ENCODE measurements at regions not wholly inside any gene's neighbourhood (a gene's known extent, or its start where the extent isn't known, plus 50 kb on each side); places are given as distances from the start of the nearest gene placed in this dataset.

DNA sequence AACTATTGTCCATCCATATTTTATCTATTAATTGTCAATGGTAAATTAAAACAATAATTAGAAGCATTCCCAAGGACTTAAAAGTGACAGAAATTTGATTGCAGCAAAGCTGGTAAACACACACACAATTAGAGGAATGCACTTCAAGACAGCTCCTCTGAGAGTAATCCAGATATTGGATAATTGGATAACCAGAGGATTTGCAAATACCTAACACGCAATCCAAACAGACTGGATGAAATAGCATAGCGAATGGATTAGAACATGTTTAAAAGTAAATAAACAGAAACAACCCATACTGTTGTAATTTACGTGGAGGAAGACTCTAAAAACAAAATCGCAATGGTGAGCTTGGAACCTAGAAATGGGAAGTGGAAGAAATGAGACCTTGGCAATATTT is 239.8 kb downstream of the METTL4 start:
- no peaks in the 10 kb centered on the region for H3K9me3 ChIP-seq (replicated peaks in 1 of 2; ENCODE audit: control insufficient read depth in 2 of 2, insufficient read depth in 1 of 2, low read depth in 1 of 2, low read length in 2 of 2)
- DNase-seq (ENCODE audit: low spot score): no peak
- no peak overlapping the region for H4K8ac ChIP-seq (ENCODE audit: low read depth, low read length)
- no peak overlapping the region for H2BK12ac ChIP-seq (ENCODE audit: low read length)
- no peaks in the 10 kb centered on the region for H3K27me3 ChIP-seq (ENCODE audit: control insufficient read depth in 3 of 3, insufficient read depth in 3 of 3, low read depth in 1 of 3, low read length in 3 of 3)
- no peaks in the 10 kb centered on the region for H3K79me1 ChIP-seq (ENCODE audit: low read depth, low read length)
- no peak overlapping the region for H3K27ac ChIP-seq (replicated peaks; ENCODE audit: low read length)
- H3K4ac ChIP-seq (ENCODE audit: low read length): no peak overlapping the region
- H3K4me1 ChIP-seq (ENCODE audit: control insufficient read depth in 2 of 2, insufficient read depth in 1 of 2, low read depth in 1 of 2, low read length in 2 of 2): peaks cover 0 to 7% of the 10 kb centered on the region in 2 donors
- no CpG with 5 or more reads among the region's 4 CpGs for WGBS, 2 donors (ENCODE audit: extremely low coverage in 2 of 2, insufficient read length in 2 of 2, insufficient replicate concordance in 1 of 2)
- no peak overlapping the region for H3K14ac ChIP-seq (ENCODE audit: low read length)
- no peak overlapping the region for H2AK5ac ChIP-seq (ENCODE audit: low read depth, low read length)
- H3K4me3 ChIP-seq (ENCODE audit: low read length in 2 of 2): no peak overlapping the region
- no peak overlapping the region for H3K9ac ChIP-seq (ENCODE audit: low read depth, low read length, poor library complexity)
- H3K4me2 ChIP-seq (ENCODE audit: insufficient read depth, low read length, poor library complexity, severe bottlenecking): no peak overlapping the region
- H2BK5ac ChIP-seq (ENCODE audit: low read length): no peak overlapping the region
- no peak overlapping the region for H4K91ac ChIP-seq (ENCODE audit: low read depth, low read length, poor library complexity)
- H2BK120ac ChIP-seq (ENCODE audit: low read depth, low read length): no peak overlapping the region
- no peaks in the 10 kb centered on the region for H3K36me3 ChIP-seq (replicated peaks in 1 of 2; ENCODE audit: control insufficient read depth in 2 of 2, insufficient read depth in 2 of 2, low read length in 2 of 2)
- H2AFZ ChIP-seq (ENCODE audit: low read length): no peak overlapping the region
- H2BK15ac ChIP-seq (ENCODE audit: low read length): no peak overlapping the region
- no peak overlapping the region for H3K18ac ChIP-seq (ENCODE audit: low read length)
- H3K23ac ChIP-seq (ENCODE audit: low read depth, low read length, poor library complexity): no peak overlapping the region

DNA sequence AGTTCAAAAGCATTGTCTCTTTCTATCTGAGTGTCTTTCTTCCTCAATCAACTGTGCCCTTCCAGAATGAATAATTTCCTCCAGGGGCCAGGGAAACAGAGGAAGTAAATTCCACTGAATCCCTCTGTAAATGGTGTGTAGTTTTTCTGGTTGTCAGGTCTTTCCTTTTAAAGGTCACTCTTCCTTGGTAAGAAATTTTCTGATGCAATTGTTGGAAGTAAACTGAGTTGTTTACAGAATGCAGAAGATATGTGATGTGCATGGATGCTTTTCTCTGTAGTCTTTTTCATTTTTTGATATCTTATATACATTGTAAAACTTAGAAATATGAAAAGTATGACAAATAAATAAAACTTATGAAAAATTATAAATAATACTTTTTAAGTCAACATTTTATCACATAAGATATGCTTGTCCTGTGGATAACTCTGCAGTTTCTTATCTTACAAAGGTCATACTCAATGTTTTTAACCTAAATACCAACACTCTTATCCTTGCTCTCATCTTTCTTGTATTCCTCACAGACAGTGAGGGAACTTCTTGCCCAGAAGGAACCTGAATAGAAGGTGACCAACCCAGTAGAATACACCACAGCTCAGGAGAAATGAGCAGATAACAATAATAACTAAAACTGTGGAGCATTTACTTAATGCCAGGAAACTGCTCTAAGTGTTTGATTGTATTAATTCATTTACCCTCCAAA is 234.5 kb downstream of the METTL4 start:
- DNase-seq (ENCODE audit: low spot score): no peak
- no peak overlapping the region for H3K4me3 ChIP-seq (ENCODE audit: low read length in 2 of 2)
- peaks cover 0 to 5% of the 10 kb centered on the region in 2 donors for H3K4me1 ChIP-seq (ENCODE audit: control insufficient read depth in 2 of 2, insufficient read depth in 1 of 2, low read depth in 1 of 2, low read length in 2 of 2)
- H4K91ac ChIP-seq (ENCODE audit: low read depth, low read length, poor library complexity): no peak overlapping the region
- H3K27me3 ChIP-seq (ENCODE audit: control insufficient read depth in 3 of 3, insufficient read depth in 3 of 3, low read depth in 1 of 3, low read length in 3 of 3): no peaks in the 10 kb centered on the region
- H4K8ac ChIP-seq (ENCODE audit: low read depth, low read length): no peak overlapping the region
- H3K4ac ChIP-seq (ENCODE audit: low read length): no peak overlapping the region
- H3K14ac ChIP-seq (ENCODE audit: low read length): no peak overlapping the region
- no peaks in the 10 kb centered on the region for H3K79me1 ChIP-seq (ENCODE audit: low read depth, low read length)
- no peak overlapping the region for H3K27ac ChIP-seq (replicated peaks; ENCODE audit: low read length)
- no peak overlapping the region for H3K4me2 ChIP-seq (ENCODE audit: insufficient read depth, low read length, poor library complexity, severe bottlenecking)
- no peak overlapping the region for H2BK15ac ChIP-seq (ENCODE audit: low read length)
- no peak overlapping the region for H2AFZ ChIP-seq (ENCODE audit: low read length)
- H3K9me3 ChIP-seq (replicated peaks in 1 of 2; ENCODE audit: control insufficient read depth in 2 of 2, insufficient read depth in 1 of 2, low read depth in 1 of 2, low read length in 2 of 2): no peaks in the 10 kb centered on the region
- no peak overlapping the region for H2BK5ac ChIP-seq (ENCODE audit: low read length)
- H3K18ac ChIP-seq (ENCODE audit: low read length): no peak overlapping the region
- no peaks in the 10 kb centered on the region for H3K36me3 ChIP-seq (replicated peaks in 1 of 2; ENCODE audit: control insufficient read depth in 2 of 2, insufficient read depth in 2 of 2, low read length in 2 of 2)
- H3K23ac ChIP-seq (ENCODE audit: low read depth, low read length, poor library complexity): no peak overlapping the region
- no peak overlapping the region for H2BK12ac ChIP-seq (ENCODE audit: low read length)
- no peak overlapping the region for H2BK120ac ChIP-seq (ENCODE audit: low read depth, low read length)
- H3K9ac ChIP-seq (ENCODE audit: low read depth, low read length, poor library complexity): no peak overlapping the region
- H2AK5ac ChIP-seq (ENCODE audit: low read depth, low read length): no peak overlapping the region

DNA sequence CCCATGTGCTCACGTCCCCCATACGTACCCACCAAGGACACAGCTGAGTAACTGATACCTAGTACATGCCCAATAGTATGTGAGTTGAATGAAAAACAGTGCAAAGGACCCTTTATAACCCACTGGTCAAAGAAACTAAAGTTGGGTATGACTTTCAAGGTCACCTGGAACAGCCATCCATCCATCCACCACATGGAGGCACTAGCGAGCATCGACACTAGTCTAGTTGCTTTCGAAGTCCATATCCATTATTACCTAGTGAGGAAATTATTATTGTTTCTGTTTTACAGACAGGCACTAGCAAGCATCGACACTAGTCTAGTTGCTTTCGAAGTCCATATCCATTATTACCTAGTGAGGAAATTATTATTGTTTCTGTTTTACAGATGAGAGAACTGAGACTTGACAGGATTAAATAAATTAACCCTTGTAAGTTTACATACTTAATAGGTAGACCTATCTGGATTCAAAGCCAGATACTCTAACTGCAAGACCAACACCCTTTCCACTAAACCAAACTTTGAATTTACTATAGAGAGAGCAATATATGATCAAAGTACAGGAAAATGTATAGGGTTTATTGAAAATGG is 233.7 kb downstream of the METTL4 start:
- Histone ChIP-seq H3K9ac (ENCODE audit: low read depth, low read length, poor library complexity) (no peak overlapping the region), H3K18ac (ENCODE audit: low read length) (no peak overlapping the region), H2AFZ (ENCODE audit: low read length) (no peak overlapping the region), H3K79me1 (ENCODE audit: low read depth, low read length) (no peaks in the 10 kb centered on the region), H3K9me3 (replicated peaks in 1 of 2; ENCODE audit: control insufficient read depth in 2 of 2, insufficient read depth in 1 of 2, low read depth in 1 of 2, low read length in 2 of 2) (no peaks in the 10 kb centered on the region), H2BK12ac (ENCODE audit: low read length) (no peak overlapping the region), H2BK5ac (ENCODE audit: low read length) (no peak overlapping the region), H4K91ac (ENCODE audit: low read depth, low read length, poor library complexity) (no peak overlapping the region), H2AK5ac (ENCODE audit: low read depth, low read length) (no peak overlapping the region), H3K23ac (ENCODE audit: low read depth, low read length, poor library complexity) (no peak overlapping the region), H3K36me3 (replicated peaks in 1 of 2; ENCODE audit: control insufficient read depth in 2 of 2, insufficient read depth in 2 of 2, low read length in 2 of 2) (no peaks in the 10 kb centered on the region), H2BK120ac (ENCODE audit: low read depth, low read length) (no peak overlapping the region), H3K14ac (ENCODE audit: low read length) (no peak overlapping the region), H2BK15ac (ENCODE audit: low read length) (no peak overlapping the region), H3K4ac (ENCODE audit: low read length) (no peak overlapping the region), H3K4me1 (ENCODE audit: control insufficient read depth in 2 of 2, insufficient read depth in 1 of 2, low read depth in 1 of 2, low read length in 2 of 2) (peaks cover 0 to 4% of the 10 kb centered on the region in 2 donors), H3K27me3 (ENCODE audit: control insufficient read depth in 3 of 3, insufficient read depth in 3 of 3, low read depth in 1 of 3, low read length in 3 of 3) (no peaks in the 10 kb centered on the region), H3K27ac (replicated peaks; ENCODE audit: low read length) (no peak overlapping the region), H4K8ac (ENCODE audit: low read depth, low read length) (no peak overlapping the region), H3K4me3 (ENCODE audit: low read length in 2 of 2) (no peak overlapping the region), H3K4me2 (ENCODE audit: insufficient read depth, low read length, poor library complexity, severe bottlenecking) (no peak overlapping the region)
- no CpG with 5 or more reads among the region's 7 CpGs for WGBS, 2 donors (ENCODE audit: extremely low coverage in 2 of 2, insufficient read length in 2 of 2, insufficient replicate concordance in 1 of 2)
- no peak for DNase-seq (ENCODE audit: low spot score)

DNA sequence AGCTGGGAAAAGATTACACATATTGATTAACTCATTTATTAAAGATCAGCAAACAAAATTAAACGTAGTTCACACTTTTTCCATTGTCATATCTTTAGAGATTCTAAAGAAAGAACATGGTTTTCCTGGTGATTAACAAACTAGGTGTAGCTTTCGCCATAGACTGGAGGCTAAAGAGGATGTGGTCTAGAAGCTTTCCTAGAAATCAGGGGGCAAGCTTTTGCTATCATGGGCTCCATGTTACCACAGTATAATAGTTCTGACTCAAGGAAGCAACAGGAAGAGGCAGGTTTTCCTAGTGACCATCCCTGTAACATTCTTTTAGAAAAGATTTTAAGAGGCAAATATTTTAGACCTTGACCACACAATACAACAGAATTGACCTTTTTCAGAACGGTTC is 232.7 kb downstream of the METTL4 start:
- no peak overlapping the region for H3K18ac ChIP-seq (ENCODE audit: low read length)
- no peak overlapping the region for H2BK12ac ChIP-seq (ENCODE audit: low read length)
- no peak overlapping the region for H4K8ac ChIP-seq (ENCODE audit: low read depth, low read length)
- H3K14ac ChIP-seq (ENCODE audit: low read length): no peak overlapping the region
- H3K27me3 ChIP-seq (ENCODE audit: control insufficient read depth in 3 of 3, insufficient read depth in 3 of 3, low read depth in 1 of 3, low read length in 3 of 3): no peaks in the 10 kb centered on the region
- no CpG with 5 or more reads among the region's 3 CpGs for WGBS, 2 donors (ENCODE audit: extremely low coverage in 2 of 2, insufficient read length in 2 of 2, insufficient replicate concordance in 1 of 2)
- no peak for DNase-seq (ENCODE audit: low spot score)
- H3K79me1 ChIP-seq (ENCODE audit: low read depth, low read length): no peaks in the 10 kb centered on the region
- H3K36me3 ChIP-seq (replicated peaks in 1 of 2; ENCODE audit: control insufficient read depth in 2 of 2, insufficient read depth in 2 of 2, low read length in 2 of 2): no peaks in the 10 kb centered on the region
- H2AFZ ChIP-seq (ENCODE audit: low read length): no peak overlapping the region
- H2BK15ac ChIP-seq (ENCODE audit: low read length): no peak overlapping the region
- no peak overlapping the region for H2AK5ac ChIP-seq (ENCODE audit: low read depth, low read length)
- no peaks in the 10 kb centered on the region for H3K4me1 ChIP-seq (ENCODE audit: control insufficient read depth in 2 of 2, insufficient read depth in 1 of 2, low read depth in 1 of 2, low read length in 2 of 2)
- H2BK5ac ChIP-seq (ENCODE audit: low read length): no peak overlapping the region
- H3K9me3 ChIP-seq (replicated peaks in 1 of 2; ENCODE audit: control insufficient read depth in 2 of 2, insufficient read depth in 1 of 2, low read depth in 1 of 2, low read length in 2 of 2): no peaks in the 10 kb centered on the region
- no peak overlapping the region for H2BK120ac ChIP-seq (ENCODE audit: low read depth, low read length)
- H3K27ac ChIP-seq (replicated peaks; ENCODE audit: low read length): no peak overlapping the region
- H3K4me3 ChIP-seq (ENCODE audit: low read length in 2 of 2): no peak overlapping the region
- H3K23ac ChIP-seq (ENCODE audit: low read depth, low read length, poor library complexity): no peak overlapping the region
- H4K91ac ChIP-seq (ENCODE audit: low read depth, low read length, poor library complexity): no peak overlapping the region
- no peak overlapping the region for H3K4ac ChIP-seq (ENCODE audit: low read length)
- no peak overlapping the region for H3K4me2 ChIP-seq (ENCODE audit: insufficient read depth, low read length, poor library complexity, severe bottlenecking)
- no peak overlapping the region for H3K9ac ChIP-seq (ENCODE audit: low read depth, low read length, poor library complexity)
